HG03064 (cell line): ENCODE measurements at regions not wholly inside any gene's neighbourhood (a gene's known extent, or its start where the extent isn't known, plus 50 kb on each side); places are given as distances from the start of the nearest gene placed in this dataset.

Experiments
- ATAC-seq: cut with Tn5 transposase; IDR thresholded peaks from one replicate; pipeline ENCODE4 v1.9.1; 2021; ENCODE audit warnings: low read depth; ENCODE audit not compliant: unreplicated experiment

- ATAC-seq: no peak
These were observed 52.0 kb upstream of the BMP2 start for GRCh38 chr20:6715401-6715941.

- no peak for ATAC-seq
These were observed 53.2 kb upstream of the BMP2 start for GRCh38 chr20:6714279-6714711.

DNA sequence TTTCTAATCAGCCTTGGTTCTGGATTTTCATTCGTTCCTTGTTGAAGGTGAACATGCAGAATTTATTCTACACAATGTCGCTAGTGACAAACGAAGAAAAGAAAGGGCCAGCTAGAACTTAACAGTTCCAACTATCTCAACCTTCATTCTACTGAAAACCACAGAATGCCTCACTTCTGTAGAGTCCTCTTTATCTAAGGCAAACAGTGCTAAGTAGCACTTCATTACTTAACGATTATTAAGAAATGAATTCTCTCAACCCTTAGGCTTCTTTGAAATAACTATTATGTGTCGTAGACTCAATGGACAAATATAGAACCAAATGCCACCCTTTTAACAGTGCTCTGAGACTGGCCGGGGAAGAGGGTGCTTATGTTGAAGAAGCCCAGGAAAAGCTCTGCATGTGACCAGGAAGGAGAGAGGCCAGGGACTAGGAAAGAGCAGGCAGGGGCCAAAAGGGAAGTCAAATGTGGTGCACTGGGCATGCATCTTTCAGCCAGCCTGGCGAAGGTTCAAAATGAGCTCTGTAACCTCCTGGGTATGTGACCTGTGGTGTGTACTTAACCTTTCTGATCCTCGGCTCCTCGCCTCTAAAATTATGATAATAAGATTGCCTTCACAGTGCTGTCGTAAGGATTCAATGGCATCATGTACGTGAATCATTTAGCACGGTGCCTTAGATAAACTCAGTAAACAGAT lies 55.4 kb upstream of the BMP2 start:
- ATAC-seq: no peak

DNA sequence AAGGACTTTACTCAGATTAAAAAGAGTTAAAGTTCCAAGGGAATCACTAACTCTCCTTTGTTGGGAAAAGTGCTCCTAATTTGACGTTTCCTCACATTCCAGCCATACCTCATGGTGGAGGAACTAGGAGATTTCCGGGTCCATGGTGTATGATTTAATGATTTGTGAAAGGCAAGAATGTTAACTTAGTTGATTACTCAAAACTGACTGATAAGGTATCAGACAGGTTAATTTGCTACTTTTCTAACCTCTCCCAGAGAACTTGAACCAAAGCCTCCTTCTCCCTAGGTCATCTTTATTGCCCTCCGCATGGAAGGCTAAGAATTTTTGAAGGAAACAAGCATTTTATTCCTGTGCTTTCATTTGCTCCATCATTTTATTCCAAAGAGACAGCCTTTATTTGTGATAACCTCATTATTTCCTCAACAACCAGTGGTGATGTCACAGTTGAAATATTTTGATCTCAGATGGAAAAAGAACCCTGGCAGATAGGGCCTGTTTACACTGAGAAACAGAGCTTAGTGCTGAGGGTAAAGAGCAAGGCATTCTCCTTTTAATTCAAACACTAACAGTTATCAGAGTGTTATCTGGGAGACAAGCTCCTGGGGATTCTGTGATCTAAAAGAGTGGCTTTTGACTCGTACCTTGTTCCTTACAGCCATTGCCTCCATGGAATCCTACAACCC lies 57.4 kb upstream of the BMP2 start:
- no peak for ATAC-seq

- ATAC-seq: no peak
These were observed 59.5 kb upstream of the BMP2 start for GRCh38 chr20:6708010-6708409.

DNA sequence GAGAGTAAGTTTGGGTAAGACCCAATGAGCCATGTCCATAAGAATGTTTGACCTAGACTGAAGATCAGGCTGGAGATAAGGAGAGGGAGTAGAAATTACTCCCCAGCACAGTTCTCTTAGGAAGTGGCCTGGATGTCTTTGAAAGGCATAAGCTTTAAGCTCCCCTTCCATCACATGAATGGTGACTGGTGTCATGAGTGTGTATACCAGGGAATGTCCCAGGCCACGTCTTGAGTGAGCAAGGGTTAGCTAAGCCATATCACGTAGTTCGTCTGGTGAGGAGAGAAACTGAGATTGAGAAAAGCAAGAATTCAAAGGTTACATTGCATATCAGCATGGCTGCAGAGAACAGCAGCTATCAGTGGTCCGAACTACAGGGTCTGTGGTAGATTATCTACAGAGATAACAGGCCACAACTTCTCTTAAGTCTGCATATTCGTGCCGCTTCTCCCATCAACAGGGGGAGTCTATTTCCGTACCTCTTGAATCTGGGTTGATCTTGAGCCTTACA lies 60.1 kb upstream of the BMP2 start:
- no peak for ATAC-seq

DNA sequence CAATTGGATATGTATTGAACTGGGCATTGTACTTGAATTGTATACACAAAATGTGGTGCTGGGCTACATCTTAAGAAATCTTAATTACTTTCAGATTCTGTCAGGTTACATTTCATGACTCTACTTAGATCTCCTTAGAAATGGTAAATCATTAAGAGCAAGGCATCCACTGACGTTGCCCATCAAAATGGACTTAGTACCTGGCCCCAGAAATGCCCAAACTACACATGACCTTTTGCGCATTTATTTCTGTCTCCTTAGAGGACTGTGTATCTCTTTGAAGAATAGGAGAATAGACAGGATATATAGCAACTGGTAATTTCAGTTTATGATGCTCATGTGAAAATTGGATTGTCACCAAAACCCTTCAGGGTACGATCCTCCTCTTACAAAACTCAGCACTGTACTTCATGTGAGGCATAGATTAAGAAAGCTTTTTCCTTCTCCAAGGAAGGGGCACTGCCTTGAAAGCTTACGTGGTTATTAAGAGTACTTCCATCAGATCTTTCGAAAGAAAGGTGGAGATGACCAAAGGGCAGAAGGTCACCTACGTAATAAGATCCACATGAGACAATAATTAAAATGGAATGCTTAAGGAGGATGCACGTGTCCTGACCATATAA lies 61.4 kb upstream of the BMP2 start:
- no peak for ATAC-seq

GRCh38 chr20:6705106-6705766 lies 62.2 kb upstream of the BMP2 start:
- ATAC-seq: no peak

DNA sequence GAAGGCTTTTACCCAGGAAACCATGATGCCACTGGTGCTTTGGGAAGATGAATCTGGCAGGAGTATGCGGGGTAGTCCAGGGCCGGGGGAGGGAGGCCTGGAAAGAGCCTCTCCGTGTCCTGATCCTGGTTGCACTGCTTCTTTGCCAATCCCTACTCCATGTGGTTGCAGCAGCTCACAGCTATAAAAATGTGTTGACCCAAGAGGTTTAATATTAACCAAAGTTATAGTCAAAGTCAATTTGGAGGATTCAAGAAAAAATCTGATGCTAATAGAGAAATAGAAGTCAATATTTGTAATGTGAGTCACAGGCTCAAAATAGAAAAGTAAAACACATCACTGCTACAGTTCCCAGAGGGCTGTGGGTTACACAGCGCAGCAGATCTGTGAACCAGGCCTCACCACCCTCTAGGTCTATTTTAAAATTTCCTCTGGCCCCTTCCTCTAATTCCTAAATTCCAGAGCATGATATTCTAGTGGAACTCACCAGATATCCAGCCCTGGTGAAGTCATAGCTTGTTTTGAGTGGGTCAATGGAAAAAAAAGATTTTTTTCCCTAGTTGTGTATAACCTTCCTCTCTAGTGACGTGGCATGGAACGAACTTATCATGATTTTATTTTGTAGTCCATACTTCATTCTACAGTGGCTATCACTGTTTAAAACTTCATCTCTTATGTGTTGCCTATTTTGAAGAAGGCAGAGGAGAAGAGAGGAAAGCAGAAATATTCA lies 63.2 kb upstream of the BMP2 start:
- no peak for ATAC-seq

DNA sequence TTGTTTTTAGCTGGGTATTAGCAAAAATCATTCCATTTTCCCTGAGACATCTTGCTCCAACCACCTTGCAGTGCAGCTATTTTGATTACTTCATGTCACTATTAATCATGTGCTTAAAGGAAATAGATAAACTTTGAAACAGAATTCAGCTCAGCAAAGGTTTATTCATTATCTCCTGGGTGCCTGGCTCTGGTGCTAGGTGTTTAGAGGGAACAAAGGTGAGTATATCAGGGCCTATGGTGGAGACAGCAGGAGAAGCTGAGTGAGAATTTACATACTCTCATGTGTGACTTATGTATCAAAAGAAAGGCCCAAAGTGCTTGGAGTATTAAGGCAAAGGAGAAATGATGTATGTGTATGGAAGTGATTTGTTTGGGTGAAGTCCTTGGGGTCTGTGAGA lies 63.8 kb upstream of the BMP2 start:
- no peak for ATAC-seq

DNA sequence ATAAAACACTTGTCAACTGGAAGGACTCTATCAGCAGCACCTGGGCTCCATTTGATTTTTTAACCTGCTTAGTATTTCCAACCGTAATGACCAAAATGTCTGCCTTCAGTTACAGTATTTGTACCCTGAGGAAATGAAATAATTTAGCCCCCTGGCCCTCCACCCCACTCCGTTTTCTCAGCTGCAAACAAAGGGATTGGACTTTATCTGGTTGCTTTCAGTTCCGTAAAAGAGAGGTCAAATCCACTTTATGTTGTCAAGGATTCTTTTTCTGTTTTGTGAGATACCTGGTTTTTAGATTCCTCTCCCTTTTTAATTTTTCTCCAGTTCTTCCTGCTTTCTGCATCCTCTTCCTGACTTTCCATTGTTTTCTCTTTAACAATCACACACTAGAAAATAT lies 64.4 kb upstream of the BMP2 start:
- ATAC-seq: no peak

DNA sequence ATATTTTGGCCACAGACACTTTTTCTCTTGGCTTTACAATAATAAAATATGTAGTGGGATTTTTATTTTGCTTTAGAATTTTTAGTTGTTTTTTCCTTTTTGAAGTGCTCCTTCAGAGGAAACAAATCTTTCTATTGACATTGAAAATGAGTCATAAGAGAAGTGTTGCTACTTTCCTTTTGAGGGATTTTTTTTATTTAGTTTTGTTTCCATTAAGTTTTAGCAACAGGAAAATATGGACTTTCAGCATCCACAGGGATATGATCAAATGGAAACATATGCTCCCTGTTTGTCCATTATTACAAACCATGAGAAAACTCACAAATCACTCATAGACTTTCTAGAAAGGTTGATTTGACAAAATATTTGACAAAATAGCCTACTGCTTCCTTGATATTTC lies 65.3 kb upstream of the BMP2 start:
- no peak for ATAC-seq

DNA sequence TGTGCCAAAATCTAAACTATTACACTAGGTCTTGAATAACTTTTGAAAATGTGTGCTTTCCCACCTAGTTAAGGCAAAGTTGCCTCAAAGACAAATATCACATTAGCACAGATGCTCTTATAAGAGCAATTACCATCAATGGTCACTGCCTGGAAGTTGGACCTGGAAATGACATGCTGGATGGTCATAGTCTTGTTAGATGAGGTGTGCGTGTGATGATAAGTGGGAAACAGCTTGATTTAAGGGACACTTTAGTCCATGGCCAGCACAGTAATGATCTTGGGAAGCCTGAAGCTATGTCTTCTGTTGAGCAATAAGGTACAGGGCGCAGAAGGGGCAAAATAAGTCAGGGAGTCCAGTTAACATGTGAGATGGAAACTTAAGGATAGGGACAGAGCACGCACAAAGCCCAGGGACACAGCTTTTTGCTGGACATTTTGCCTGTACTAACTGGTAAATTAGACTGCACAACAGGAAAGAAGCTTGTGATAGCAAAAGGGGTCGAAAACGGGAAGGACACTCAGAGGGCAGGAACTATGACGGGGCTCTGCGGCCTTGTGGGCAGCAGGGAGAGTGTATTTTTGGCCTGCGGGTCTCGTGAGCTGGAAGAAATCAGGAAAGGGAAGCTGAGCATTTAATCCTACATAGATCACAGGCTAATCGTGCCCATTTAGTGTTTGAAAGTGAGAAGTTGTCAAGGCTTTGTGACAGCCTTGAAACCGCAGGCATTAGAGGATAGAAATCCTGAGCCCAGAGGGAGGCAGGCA lies 66.7 kb upstream of the BMP2 start:
- ATAC-seq: no peak

DNA sequence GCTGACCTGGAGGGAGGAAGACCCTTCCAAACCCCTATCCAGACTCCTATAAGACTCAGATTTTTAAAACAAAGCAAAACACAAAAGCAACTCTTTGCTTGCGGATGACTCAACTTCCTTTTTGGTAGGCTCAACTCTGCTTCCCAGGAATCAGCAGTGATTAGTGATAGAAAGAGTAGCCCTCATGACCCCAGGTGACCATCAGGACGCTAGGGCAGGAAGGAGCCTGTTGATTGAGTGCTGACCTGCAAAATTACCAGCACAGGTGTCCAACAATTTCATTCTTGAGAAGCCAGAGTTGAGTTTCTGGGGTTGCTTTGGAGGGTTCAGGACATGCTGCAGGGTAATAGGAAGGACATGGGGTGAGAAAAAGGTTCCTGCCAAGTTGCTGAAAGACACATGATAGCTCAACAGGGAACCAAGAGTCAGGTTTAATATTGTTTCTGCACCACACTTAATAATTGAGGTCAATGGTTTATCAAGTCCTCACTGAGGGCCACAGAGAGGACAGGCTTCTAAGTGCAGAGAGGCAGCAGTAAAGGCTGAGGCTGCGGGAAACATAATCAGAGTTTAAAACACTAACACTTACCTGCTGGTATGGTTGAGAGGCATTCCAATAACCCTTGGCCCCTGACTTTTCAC lies 67.4 kb upstream of the BMP2 start:
- no peak for ATAC-seq

GRCh38 chr20:6698723-6699122 lies 68.8 kb upstream of the BMP2 start:
- no peak for ATAC-seq

DNA sequence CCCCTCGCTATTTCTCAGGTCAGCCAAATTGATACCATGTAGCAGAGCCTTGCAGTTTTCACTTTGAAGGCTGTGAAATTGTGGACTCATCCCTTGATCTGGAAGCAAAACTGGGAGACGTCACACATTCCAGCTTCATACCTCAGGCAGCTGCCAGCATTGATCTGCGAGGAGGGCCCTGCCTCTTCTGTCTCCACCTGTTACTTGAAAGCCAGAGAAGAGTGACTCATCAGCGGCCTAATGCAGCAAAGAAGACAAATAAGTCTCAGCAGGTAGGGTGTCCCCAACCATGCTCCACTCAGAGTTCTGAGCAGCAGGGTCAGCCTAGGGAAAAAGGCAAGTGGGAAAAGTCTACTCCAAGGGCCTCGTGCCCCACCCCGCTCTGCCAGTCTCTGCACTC lies 69.4 kb upstream of the BMP2 start:
- ATAC-seq: no peak

- no peak for ATAC-seq
These were observed 70.1 kb upstream of the BMP2 start for GRCh38 chr20:6697228-6697972.

GRCh38 chr20:6696001-6696400 lies 71.5 kb upstream of the BMP2 start:
- ATAC-seq: no peak
